Kidney capillary endothelial cell (primary cell): ENCODE measurements at regions not wholly inside any gene's neighbourhood (a gene's known extent, or its start where the extent isn't known, plus 50 kb on each side); places are given as distances from the start of the nearest gene placed in this dataset.
"Not testable (repeated sequence)": the region's sequence is repeated elsewhere in the genome, so short reads cannot be mapped to it uniquely, and the experiment has no call there.

Source experiments
- DNase-seq: peaks from one replicate; pipeline ENCODE4 v3.0.0-alpha.2; 2018; ENCODE audit warnings: low spot score

- DNase-seq: no peak
Measured at GRCh38 chr16:65621640-65622039, 499.8 kb upstream of the CDH11 start.

- DNase-seq: no peak
Measured at GRCh38 chr16:65619606-65620005, 497.7 kb upstream of the CDH11 start.

GRCh38 chr16:65618931-65619330 is 497.1 kb upstream of the CDH11 start:
- DNase-seq: no peak

- no peak for DNase-seq
Measured at GRCh38 chr16:65618333-65618732, 496.5 kb upstream of the CDH11 start.

DNA sequence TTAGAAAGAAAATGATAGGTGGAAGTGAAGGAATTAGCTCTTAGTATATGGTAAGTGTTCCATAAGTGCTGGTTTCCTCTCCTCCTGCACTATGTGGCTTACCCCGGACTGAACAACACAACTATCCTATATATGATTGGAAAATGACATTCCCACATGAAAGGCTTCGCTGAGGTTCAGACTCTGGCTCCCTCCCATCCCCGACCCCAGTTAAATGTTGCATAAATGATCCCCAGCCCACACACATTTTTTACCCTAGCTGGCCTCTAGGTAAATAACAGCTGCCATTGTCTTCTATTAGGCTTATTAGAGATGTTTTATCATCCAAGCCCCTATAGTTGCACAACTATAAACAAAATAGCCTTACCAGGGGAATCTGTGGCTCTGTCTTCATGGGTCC is 495.6 kb upstream of the CDH11 start:
- no peak for DNase-seq

- DNase-seq: no peak
Measured at GRCh38 chr16:65608455-65608854, 486.6 kb upstream of the CDH11 start.

DNA sequence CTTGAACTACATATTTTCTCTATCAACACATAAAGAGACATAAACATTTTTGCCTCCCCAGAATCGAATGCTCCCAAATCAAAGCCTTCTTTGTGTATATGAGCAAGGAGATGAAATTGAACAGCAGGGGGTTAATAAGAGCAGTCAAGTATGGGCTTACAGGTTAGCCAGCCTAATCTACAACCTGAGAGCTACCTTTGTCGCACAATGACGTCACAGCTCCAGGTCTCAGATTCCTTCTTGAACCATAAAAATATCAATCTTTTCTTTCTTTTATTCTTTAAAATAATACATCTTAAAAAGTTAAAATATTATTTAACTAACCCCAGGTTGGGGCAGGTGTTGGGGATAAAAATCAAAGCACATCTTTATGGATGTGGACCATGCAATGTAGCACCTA is 482.9 kb upstream of the CDH11 start:
- DNase-seq: no peak

GRCh38 chr16:65601781-65602180 is 479.9 kb upstream of the CDH11 start:
- DNase-seq: no peak

DNA sequence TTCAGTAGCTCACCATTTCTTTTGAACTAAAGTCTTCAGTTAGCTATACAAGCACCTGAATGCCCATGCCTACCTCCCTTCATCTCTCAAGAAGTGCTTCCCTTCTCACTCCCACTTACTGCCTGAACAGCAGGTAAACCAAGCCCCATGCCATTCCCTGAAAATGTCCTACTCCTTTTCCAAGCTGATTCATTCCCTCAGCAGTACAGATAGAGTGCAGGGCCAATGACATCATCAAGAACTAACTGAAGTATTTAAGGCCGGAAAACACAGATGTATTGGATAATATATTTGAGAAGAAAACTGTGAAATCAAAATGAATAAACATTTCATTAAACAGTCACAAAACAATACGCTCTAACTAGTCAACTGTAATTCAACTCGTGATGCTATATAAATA is 478.8 kb upstream of the CDH11 start:
- DNase-seq: no peak

DNA sequence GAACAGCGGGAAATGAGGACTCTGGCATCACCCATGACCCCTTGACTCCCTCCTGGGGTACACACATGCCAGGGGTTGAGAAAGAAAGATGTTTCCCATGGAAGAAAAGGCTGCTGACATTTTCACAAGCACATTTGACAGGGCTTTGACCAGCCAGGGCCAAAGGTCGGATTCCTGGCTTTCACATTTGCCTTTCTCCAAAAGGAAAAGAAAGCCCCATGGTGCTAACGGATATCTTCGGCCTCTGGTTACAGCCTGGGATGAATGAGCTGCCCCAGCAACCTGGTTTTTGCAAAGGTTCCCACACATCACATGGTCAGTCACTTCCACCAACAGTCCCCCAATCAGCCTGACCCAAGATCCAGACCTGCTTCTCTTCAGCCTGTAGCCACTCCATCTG is 478.2 kb upstream of the CDH11 start:
- no peak for DNase-seq

GRCh38 chr16:65598621-65599020 is 476.8 kb upstream of the CDH11 start:
- no peak for DNase-seq

GRCh38 chr16:65583498-65583897 is 461.6 kb upstream of the CDH11 start:
- DNase-seq: no peak

DNA sequence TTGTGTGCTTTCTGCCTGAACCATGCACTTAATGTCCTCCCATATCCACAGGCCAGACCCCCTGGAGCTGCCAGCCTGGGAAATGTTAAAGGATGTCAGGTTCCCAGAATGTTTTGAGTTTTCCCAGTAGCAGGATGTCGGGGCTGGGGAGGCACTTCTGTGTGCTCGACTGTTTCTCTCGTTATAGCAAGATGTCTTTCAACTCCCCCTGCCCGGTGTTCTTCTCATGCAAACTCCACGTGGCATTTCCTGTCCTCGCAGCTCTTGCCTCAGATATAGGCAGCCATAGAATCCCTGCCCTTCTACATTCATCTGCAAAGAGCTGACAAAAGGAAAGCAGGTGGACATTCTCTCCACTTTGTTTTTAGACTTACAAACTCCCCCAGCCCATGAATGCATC is 457.2 kb upstream of the CDH11 start:
- DNase-seq: no peak

GRCh38 chr16:65576631-65577030 is 454.8 kb upstream of the CDH11 start:
- DNase-seq: no peak

GRCh38 chr16:65576139-65576538 is 454.3 kb upstream of the CDH11 start:
- DNase-seq: no peak

DNA sequence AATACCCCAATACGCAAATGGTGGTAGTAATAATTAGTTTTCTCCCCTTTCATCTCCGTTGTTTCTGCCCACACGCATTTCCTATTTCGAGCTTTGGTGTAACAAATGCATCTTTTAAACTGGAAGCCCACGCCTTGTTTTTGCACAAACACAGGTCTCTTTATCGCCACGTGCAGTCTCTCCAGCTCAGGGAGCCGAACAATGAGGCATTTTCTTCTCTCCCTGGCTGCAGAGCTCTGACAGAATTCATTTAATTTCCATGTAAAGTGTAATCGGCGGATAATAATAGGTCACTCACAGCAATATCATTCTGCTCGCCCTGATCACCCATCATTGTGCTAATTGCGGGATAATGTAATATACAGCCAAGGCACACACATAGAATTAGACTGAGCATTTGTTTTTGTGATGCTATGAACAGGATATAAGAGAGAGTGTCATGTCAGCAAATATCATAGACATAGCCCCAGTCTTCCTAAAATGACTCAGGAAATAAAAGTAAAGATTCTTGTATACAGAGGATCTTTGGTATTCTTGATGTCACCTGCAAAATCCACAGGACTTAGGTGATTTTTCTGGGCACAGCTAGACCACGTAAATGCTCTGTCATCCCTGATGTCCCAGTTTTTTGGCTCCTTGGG is 452.6 kb upstream of the CDH11 start:
- no peak for DNase-seq

DNA sequence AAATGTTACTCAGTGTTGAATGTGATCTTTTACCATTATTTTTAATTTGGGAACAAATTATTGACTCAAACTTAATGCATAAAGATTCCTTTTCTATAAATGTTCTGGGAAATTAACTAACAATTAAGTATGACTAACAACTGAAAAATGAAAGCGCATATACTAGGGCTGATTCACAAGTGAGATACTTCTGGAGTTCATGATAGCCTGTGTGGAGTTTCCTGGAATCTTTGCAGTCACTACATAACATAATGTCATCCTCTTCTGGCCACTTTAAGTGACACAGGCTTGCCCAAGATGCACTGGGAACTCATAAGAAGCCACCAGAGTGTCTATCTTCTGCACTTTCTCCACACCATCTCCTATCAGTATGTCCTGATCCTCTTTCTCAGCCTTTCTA is 450.3 kb upstream of the CDH11 start:
- peak; percentile 57 for DNase-seq

DNA sequence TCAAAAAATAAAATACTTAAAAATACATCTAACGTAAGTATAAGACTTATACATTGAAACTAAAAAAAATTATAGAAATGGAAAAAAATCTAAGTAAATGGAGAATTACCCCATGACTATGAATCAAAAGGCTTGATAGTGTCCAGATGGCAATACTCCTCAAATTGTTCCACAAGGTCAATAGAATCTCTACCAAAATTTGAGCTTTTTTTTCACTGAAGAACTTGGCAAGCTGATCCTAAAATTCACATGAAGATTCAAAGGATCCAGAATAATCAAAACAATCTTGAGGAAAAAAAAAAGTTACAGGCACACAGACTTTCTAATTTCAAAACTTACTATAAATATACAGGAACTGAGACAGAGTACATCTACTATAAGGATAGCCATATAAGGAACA is 448.4 kb upstream of the CDH11 start:
- no peak for DNase-seq

DNA sequence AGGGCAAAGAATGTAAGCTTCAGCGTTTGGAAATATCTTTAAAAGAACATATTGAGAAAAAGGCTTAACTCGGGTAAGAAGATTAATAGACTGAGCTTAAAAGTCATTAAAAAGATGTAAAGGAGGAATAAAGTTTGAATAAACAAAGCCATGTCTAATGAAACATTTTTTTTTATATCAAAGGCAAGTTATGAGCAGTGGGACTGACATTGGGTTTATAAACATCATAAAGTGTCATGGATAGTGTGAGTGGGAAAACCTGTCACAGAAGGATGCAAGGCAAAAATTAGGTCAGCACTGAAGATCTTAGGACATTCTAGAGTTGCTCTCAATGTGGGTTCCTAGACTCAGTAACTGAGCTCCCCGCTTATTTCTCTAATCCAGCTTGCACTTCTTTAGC is 438.0 kb upstream of the CDH11 start:
- DNase-seq: no peak

DNA sequence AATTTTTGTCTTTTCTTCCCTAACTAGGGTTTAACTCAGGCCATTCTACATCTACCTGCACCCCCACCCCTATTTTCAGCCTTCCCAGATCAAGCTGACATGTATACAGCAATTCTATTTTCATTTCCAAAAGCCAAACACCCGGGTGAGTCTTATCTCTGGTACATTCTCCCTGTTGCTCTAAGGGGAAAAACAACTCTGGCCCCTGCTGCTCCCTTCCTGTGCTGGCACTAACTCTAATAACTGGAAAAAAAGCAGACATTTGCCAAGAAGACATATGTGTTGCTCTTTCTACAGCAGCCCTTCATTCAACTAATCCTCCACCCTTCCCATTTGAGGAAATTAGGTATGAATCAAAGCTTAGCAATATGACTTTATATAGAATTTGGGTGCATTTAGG is 427.8 kb upstream of the CDH11 start:
- DNase-seq: not testable (repeated sequence)

DNA sequence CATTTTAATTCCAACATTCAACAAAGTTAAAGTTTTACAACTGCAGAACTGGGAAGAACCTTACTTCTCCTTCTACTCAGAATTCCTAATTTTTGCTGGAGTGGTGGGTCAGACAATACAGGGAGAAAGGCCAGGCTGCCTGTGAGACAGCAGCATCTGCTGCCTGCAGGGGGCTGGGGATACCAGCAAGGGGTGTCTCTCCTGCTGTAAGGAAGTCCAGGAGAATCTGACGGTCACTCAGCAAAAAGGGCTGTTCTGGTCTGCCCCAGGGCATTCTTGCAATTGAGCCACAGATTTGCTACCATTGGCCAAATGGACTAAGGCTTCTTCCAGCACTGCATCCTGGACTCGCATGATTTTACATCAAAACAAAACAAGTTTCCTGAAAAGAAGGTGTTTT is 426.6 kb upstream of the CDH11 start:
- DNase-seq: no peak

DNA sequence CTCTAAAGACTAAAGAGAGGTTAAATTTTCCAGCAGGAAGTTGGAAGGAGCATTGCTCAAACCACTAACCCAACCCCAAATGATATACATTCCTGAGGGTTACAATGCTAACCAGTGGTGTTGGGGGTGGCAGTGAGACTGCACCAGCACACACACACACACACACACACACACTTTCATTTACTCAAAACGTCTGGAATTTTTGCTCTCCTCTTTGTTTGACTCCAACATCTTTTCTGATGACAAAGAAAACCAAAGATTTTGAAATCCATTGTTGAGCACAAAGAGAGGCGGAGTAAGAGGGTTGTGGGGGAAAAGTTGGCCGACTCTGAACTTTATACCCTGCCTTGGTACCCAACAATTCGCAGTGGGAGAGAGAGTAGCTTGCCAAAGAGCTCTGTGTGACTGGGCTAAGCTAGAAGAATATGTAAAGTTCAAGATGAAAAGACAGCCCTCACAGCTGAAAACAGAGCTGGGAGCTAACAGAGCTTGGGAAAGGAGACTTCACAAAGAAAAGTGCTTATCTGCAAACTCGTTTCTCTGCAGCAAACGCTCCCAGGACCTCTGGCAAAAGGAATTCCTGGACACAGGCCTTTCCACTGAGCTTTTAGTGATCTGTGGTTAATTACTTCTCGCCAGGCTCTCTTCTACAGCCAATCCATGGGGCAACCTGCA is 426.0 kb upstream of the CDH11 start:
- DNase-seq: no peak

DNA sequence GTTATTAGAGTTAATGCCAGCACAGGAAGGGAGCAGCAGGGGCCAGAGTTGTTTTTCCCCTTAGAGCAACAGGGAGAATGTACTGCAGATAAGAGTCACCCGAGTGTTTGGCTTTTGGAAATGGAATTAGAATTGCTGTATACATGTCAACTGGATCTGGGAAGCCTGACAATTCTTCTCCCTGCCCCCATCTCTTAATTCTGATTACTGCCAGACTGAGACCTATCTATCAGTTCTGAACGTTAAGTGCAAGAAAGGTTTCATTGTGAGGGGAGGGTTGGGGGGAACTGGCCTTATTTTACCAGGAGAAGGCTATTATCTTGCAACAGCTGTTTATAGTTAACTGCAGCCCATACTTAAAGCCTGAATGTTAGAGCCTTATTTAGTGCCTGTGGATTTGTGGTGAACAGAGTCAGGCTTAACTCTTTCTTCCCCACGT is 424.5 kb upstream of the CDH11 start:
- DNase-seq: no peak

GRCh38 chr16:65545413-65545956 is 423.6 kb upstream of the CDH11 start:
- no peak for DNase-seq
